GM18858 (cell line): ENCODE measurements at regions not wholly inside any gene's neighbourhood (a gene's known extent, or its start where the extent isn't known, plus 50 kb on each side); places are given as distances from the start of the nearest gene placed in this dataset.
"Not testable (repeated sequence)": the region's sequence is repeated elsewhere in the genome, so short reads cannot be mapped to it uniquely, and the experiment has no call there.

Source experiments
- ATAC-seq: cut with Tn5 transposase; IDR thresholded peaks from one replicate; pipeline ENCODE4 v1.9.1; 2021; ENCODE audit not compliant: unreplicated experiment

DNA sequence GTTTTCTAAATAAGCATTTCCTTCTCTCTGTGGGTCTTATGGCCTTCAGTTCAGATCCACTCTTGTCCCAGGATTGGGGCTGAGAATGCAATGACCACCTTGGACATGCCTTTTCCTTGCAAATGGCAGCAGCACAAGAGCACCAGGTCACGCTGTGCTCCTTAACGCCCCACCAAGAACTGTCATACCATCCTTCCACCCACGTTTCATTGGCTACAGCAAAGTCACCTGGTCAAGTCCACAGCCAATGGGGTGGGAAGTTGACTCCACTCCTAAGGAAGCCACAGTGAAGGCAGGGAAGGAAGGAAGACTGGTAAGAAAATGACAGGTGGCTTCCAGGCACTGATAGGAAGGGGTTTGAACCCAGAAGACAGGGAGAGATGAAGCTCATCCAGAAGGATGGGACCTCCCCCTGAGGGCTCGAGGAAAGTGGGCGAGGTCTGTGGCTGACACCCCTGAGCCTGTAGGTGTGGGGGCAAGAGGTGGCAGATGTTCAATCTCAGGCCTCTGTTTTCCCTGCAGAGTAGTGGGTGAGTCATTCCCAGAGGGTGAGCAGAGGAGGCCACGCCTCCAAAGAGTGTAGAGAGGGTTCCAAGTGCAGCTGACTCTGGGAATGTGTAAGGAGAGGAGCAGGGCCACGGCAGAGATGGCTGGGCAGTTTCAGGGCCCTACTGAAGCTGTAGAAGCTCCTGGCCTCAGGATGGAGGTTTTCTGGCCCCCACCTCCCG, 113.5 kb upstream of the VRK1 start:
- ATAC-seq = no peak

DNA sequence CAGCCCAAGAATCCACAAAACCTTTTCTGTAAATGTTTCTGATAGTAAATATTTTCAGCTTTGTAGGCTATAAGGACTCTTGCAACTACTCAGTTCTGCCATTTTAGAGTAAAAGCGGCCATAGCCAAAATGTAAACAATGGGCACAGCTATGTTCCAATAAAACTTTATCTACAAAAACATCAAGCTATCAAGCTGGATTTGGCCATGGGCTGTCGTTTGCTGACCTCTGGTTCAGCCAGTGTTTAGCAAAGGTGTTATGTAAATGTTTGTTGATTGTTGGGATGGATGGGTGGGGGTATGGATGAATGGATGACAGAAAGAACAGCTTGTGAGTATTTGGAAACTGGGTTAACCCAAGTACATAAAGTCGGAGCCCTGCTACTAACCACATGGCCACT, 111.1 kb upstream of the VRK1 start:
- no peak for ATAC-seq

DNA sequence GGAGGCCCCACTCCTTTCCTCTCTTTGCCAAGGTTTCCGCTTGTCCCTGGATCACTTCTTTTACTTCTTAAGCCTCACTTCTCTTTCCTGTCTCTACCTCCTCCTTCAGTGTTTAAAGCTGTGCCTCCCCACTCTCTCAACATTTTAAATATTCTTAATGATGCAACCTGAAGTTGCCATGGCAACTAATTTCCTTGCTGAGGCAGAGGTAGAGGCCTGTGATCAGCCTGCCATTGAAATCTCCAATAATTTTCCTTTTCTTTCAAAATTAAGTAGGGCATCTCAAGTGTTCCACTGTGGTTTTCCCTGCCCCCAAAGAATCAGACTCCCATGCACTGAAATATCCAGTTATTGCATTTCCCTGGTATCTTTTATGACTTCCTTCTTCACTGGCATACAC, 108.6 kb upstream of the VRK1 start:
- ATAC-seq = no peak

DNA sequence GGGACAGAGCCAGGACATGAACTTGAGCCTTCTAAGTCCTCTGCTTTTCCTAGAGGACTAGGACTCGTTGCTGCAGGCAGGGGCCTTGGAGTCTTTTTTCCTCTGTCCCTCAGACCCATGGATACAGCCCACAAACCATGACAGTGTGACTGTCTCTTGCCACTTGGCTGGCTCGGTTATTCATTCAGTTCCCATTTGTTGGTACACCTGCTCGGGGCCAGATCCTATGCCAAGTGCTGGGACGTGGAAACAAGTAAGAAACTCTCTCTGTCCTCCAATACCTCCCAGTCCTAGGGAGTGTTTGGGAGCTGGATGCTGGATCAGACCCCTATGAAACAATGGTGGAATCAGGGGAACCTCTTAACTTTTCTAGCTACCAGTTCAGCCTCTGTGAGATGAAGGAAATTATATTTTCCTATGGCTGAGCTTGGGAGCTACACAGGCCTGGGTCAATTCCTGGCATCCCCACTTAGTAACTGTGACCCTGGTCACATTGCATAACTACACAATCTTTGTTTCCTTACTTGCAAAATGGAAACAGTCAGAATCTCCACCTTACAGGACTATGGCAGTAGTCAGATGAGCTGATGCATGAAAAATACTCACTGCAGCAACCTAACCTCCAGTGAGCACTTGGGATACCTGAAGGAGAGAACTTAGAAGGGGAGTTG, 106.3 kb upstream of the VRK1 start:
- ATAC-seq = no peak

DNA sequence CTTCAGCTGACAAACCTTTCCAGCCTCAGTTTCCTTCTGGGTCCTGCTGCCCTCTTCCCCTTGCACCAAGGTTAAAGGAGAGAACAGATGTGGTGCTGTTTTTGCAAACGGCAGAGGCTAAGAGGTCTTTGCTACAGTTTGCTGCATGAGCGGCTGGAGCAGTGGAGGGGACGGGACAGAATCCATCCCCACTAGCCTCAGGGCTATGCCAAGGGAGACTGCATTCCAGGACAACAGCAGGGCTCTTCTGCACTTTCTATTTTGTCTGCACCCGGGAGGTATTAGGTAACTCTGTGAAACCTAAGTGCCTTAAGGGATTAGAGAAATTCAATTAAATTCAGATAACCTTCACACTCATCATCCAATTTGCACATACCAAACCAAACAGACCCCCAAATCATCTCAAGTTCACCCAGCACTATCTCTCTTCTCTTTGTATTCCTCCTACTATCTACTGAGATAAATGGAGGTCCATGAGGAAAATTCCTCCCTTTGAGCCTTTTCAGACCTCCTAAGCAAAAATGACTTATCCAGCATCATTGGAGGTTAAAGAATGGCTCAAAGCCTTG, 103.8 kb upstream of the VRK1 start:
- no peak for ATAC-seq

DNA sequence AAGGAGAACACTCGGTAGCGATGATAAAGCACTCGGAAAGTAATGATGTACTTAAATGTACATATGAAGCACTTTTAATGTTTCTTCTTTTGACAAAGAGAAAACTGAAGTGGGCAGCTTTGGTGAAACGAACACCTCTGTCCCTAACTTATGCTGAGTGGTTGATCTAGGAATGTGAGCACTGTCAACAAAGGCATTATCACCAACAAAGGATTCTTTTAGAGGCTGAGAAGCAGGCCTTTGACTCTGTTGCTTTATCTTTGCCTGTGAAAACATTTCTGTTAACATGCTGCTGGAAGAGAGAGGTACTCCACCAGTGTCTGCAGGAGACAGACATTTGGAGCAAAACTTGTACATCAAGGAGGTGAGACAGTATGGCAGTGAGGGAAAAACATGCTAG, 103.2 kb upstream of the VRK1 start:
- ATAC-seq = no peak

DNA sequence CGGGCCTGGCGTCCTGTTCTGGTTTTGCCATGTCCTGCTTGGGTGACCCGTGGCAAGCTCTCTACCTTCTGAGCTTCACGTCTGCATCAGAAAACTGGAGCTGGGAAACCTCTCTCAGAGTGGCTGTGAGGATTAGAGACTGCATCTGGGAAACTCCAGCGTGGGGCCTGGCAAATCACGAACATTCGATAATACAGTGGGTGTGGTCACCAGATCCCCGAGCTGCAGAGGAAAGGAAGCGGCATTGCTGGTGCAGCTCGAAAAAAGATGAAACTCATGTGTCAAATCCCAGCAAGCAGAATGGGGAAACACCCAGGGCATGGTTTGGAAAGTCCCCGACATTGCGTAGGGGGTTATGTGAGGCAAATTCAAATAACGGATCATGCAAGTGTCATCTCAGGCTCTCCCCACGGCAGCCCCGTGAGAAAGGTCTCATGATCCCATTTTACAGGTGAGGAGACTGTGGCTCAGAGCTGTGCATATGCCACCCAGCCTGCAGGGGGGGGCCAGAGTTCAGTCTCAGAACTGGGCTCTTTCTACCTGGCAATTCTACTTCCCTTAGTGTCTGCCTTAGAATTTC, 98.1 kb upstream of the VRK1 start:
- no peak for ATAC-seq

DNA sequence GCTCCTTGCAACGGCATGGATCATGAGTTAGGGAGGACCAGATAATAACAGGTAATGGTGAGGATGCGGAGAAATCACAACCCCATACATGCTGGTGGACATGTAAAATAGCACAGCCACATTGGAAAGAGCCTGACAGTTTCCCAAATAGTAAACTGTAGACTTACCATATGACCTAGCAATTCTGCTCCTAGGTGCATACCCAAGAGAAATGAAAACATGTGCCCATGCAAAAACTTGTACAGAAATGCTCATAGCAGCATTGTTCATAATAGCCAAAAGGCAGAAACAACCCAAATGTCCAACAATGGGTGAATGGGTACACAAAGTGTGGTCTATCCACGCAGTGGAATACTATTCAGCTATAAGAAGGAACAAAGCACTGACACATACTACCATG, 97.5 kb upstream of the VRK1 start:
- no peak for ATAC-seq

DNA sequence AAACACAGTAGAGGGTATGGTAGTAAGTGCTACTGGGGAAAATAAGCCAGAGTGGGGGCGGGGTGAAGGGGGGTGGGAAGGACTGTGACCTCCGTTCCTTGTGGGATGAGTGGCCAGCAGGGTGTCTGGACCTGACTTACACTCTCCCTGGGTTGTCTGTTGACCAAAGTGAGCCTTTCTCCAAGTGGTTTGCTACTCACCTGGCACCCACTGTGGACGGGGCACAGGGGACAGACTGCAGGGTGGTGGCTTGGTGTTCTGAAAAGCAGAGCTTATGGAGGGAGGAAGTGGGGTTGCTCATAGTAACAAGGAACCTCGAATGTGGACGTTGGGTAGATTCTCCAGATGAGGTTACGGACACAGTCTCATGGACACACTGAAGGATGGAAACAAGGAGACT, 94.4 kb upstream of the VRK1 start:
- ATAC-seq = no peak

DNA sequence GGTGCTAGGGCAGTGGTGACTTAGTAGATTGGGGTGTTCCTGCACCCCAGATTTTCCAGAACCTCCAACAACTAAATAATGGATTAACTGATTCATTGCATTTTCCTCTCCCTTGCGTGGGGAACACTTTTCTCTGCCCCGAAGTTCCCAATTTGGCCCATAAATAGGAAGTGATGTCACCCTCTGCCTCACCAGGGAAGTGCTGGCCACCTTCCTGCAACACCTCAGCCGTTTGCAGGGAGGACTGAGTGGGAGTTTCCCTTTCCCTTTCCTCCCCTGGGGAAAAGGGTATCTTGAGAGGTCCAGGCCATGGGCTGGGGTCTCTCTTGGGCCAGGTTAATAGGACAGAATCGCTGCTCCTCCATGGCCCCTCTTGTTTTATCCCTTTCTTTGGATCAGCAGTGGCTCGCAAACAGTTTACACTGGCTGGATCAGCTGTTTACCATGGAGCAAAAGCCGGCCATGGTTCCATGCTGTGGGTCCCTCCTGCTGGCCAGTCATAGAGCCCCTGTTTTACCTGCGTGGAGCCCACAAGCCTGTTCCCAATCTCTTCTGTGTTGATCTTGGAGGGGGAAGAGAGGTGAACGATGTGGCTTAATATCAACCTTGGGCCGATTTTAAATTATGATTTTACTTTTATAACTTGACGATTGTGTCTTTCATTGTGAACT, 91.6 kb upstream of the VRK1 start:
- ATAC-seq = no peak

DNA sequence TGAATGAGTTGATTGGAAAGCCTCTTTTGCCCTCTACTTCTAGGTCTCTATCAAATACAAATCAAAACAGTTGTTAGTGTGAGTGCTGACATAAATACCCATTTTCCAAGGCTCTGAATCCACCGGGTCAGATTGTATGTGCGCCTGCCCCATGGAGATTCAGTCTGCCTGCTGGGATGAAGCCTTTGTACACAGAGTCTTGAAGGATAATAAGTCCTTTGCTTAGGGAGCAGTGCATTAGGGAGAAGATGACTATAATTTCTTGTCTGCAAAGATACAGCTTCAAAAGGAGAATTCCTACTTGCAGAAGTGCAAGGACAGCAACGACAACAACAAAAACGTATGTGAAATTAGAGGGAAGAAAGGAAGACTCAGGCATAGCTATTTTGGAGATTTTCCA, 90.3 kb upstream of the VRK1 start:
- ATAC-seq = no peak

DNA sequence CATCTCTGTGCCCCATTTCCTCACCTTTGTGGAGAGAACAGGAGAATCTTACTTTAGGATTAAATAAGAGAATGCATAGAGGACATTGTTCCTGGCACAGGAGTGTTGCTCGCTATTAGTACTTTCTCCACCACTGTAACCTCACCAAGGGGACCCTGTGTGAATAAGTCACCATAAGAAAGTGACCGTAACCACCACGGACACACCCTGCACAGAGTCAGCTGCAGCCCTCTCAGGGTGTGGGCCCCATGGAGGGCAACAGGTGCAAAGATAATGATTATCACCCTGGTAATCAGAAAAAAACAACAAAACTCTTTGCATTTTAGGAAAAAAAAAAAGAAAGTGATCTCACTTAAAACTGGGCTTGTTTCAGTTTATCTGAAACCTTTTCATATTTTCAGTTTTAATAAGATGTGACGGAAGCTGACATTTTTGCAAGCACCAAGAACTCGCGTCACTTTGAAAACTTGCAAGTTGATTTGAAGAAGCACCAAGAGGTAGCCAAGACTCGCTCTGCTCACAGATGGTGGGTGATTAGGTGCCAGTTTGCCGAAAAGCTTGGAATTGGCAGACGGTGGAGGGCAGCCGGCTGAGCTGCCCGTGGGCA, 87.0 kb upstream of the VRK1 start:
- no peak for ATAC-seq

DNA sequence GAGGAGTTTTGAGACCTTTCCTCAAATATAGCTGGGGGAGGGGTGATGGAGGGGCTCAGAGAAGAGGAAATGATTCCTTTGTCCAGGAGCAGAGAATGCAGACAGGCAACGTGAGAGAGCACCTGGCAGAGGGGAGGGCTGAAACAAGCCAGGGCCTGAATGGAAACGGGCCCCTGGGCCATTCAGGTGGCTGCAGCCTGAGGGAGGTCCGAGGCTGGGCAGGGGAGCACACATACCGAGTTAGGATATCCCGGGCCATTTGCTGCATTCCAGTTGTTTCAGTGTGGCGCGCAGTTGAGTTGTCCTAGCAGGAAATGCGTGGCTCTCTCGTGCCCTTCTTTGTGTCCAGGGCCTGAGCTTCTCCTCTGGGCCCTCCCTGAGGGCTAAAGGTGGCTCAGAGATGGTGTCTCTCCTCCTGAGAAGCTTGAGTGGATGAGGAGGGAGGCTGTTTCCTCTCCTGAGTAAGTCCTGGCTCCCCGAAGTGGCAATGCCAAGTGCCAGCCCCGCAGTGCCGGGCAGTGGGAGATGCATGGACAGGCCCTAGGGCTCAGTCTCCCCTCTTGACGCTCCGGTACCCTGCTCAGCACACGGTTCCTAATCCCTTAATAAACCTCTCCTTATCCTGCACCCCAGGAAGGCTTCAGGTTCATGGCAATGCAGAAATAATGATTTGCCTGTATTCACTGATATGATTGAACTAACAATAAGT, 85.5 kb upstream of the VRK1 start:
- no peak for ATAC-seq

DNA sequence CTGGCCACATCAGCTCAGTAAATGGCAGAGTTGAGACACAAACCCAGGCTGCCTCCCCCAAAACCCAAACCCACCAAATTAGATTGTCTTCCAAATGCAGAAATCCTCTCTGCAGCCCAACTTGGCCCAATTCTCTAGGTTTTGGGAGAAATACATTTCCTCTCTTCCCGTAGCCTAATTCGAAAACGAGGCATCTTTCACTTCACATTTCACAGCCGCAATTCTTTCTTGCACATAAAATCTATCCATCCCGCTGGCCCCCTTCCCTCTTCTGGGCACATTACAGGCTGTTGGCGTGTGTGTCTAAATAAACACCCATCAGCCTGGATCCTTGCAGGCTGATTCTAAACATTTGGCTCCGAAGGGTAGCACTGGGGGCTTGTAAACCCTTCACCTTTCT, 83.8 kb upstream of the VRK1 start:
- ATAC-seq = no peak

DNA sequence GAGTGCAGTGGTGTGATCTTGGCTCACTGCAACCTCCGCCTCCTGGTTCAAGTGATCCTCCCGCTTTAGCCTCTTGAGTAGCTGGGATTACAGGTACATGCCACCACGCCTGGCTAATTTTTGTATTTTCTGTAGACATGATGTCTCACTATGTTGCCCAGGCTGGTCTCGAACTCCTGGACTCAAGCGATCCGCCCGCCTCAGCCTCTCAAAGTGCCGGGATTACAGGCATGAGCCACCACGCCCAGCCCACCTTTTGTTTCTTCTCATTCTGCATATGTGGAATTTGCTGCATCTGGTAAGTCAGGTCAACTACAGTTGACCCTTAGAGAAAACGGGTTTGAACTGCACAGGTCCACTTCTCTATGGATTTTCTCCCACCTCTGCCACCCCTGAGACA, 82.6 kb upstream of the VRK1 start:
- ATAC-seq = not testable (repeated sequence)

DNA sequence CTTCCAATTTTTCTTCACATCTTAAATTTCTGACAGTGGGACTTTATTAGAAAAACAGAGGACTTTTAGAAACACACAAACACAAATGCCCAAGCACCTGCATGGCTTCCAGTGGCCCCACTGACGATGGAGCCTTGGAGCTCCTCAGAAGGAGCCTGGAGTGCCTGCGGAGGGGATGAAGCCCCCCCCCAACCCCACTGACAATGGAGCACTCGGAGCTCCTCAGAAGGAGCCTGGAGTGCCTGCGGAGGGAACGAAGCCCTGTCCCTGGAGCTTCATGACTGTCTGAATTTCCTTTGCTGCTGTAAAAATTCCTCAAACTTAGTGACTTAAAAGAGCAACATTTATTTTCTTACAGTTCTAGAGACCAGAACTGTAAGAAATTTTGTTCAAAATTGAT, 80.1 kb upstream of the VRK1 start:
- ATAC-seq = no peak

DNA sequence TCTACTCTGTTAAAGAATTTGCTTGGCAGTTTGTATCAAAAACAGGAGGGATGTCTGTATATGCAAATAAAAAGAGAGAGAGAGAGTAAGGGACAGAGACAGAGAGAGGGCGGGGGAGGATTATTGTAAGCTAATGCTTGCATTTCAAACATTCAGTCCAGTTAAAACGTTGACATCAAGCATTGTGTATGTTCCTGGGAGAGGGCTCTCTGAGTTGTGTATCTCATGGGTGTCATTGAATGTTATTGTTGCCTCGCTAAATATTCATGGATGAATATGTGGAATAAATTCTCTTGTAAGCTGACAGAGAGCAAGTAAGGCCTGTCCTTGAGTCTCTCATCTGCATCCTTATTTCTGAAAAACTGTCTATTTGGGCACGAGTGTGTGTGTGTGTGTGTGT, 78.8 kb upstream of the VRK1 start:
- ATAC-seq = no peak

DNA sequence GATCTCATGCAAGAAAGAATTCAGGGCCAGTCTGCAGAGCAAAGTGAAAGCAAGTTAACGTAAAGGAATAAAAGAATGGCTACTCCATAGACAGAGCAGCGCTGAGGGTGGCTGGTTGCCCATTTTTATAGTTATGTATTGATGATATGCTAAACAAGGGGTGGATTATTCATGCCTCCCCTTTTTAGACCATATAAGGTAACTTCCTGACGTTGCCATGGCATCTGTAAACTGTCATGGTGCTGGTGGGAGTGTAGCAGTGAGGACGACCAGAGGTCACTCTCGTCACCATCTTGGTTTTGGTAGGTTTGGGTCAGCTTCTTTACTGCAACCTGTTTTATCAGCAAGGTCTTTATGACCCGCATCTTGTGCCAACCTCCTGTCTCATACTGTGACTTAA, 76.5 kb upstream of the VRK1 start:
- not testable (repeated sequence) for ATAC-seq

DNA sequence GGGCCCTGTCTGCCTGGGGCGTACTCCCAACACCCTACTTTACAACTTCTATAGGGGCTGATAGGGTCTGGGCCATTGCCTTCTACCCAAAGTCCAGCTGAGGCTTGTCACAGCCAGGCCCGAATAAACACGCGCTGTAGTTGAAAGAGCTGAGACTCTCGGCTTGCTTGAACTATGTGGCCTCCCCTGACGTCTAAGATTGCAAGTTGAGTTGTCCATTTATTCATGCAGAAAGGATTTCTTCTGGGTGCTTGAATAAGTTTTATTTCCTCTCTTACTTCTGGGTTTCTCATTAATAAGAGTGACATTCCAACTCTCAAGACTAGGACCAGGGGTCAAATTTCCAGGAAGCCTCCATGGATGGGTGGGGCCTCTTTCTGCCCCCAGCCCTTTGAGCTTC, 74.4 kb upstream of the VRK1 start:
- no peak for ATAC-seq

DNA sequence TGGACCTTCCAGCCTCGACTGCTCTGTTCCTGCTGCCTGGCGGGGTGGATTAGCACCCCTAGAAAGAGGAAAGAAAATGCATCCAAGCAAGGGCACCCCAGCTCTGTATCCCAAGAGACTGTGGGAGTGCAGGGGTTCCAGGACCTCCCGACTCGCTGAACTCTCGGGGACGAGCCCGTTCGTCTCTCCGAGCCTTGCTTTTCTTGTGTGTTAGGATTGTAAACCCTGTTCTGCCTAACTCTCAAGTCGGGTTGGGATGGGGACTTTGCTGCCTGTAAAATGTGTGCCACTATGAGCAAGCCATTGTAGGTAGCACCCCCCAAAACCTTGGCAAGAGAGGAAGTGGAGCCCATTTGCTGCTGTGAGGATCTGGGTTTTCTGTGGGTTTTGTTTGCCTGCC, 73.2 kb upstream of the VRK1 start:
- ATAC-seq = no peak

DNA sequence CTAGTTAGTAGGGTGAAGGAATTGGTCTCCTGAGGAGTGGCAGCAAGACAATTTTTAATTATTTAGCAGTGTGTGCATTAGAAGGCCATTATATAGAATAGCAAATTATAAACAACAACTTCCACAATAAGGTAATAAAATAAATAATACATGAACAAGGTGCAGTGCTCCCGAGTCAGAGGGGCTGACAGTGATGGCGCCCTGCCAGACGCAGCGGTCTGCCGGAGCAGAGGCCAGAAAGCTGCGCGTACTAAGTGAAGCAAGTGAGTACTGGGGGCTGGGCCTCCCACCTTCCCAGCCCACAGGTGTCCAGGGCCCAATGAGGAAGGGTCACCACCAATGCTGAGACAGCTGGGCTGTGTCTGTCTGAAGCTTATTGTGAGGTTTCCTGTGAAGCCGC, 72.0 kb upstream of the VRK1 start:
- ATAC-seq = no peak
